Tibial artery (tissue), 4 donors: ENCODE measurements at regions not wholly inside any gene's neighbourhood (a gene's known extent, or its start where the extent isn't known, plus 50 kb on each side); places are given as distances from the start of the nearest gene placed in this dataset.
A peak's percentile ranks its signal among the peaks of the same experiment; 100 is the strongest.

Source experiments
- DNase-seq, 2 donors: peaks; one replicate each; pipeline ENCODE4 v3.0.0-alpha.2; 2019
- H3K27ac ChIP-seq, 2 donors: fragments of 200-600 bp; sonication (generic) in 1 of 2; 1 replicate in 1 of 2; 2 replicates in 1 of 2; pipeline ENCODE4 v1.5.1; 2018 to 2019; ENCODE audit warnings: mild to moderate bottlenecking in 1 of 2
- H3K27me3 ChIP-seq, 2 donors: fragments of 200-600 bp; sonication (generic) in 1 of 2; one replicate each; pipeline versions ENCODE4 v1.5.1 to v1.6.0; 2016 to 2019
- H3K36me3 ChIP-seq, 3 donors: fragments of 200-600 bp; sonication (generic) in 2 of 3; one replicate each; pipeline ENCODE4 v1.5.1; 2016 to 2019; ENCODE audit warnings: mild to moderate bottlenecking in 2 of 3
- H3K4me1 ChIP-seq, 4 donors: fragments of 200-600 bp; sonication (generic) in 2 of 4; 1 replicate in 3 of 4; 2 replicates in 1 of 4; pipeline ENCODE4 v1.5.1; 2016 to 2019
- H3K4me3 ChIP-seq, 2 donors: fragments of 200-600 bp; sonication (generic) in 1 of 2; 1 replicate in 1 of 2; 2 replicates in 1 of 2; pipeline ENCODE4 v1.5.1; 2018 to 2019; ENCODE audit warnings: mild to moderate bottlenecking in 2 of 2
- H3K9me3 ChIP-seq, 3 donors: fragments of 200-600 bp; sonication (generic) in 1 of 3; one replicate each; pipeline ENCODE4 v1.5.1; 2016 to 2019
- intact Hi-C: fragments of 100-400 bp; cut with DNase I; formaldehyde crosslinking; loops from one replicate; pipeline ENCODE4 v1.15.0; 2023; ENCODE audit warnings: low total_unique reads
- TF ChIP-seq, protein P1 (sequence below), 2 experiments: fragments of 200-600 bp in 1 of 2; fragments of 450-650 bp in 1 of 2; IDR thresholded peaks; one replicate each; pipeline ENCODE4 v1.5.1; 2017 to 2019; ENCODE audit warnings: antibody characterized with exemption in 2 of 2, mild to moderate bottlenecking in 1 of 2, moderate library complexity in 1 of 2

GRCh38 chrX:40272776-40273175 lies 175.0 kb upstream of the BCOR start:
- intact Hi-C loops = no loop called here
- DNase-seq = no peak

DNA sequence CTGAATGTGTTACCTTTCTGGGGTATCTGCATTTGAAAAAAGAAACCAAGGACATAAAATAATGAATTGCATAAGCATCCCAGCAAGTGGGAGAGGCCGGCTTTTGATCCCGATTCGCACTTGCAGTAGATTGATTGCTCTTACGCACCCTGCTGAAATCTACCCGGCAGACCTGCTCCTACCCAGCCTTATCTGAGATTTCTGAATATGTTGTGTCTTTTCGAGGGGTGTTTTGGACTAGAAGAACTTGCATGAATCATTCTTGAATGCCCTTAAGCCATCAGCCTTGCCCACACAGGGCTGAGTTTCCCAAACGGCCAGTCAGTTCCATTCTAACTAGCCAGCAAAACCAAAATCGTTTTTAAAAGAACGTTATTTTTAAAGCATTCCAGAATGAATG lies 174.4 kb upstream of the BCOR start:
- Histone ChIP-seq H3K27me3 (no peaks in the 10 kb centered on the region), H3K4me1 (peaks cover 0 to 9% (median 0%) of the 10 kb centered on the region in 4 donors), H3K9me3 (peaks cover 0 to 8% (median 8%) of the 10 kb centered on the region in 3 donors), H3K36me3 (no peaks in the 10 kb centered on the region), H3K27ac (no peak overlapping the region), H3K4me3 (no peak overlapping the region)
- intact Hi-C loops = no loop called here
- TF ChIP-seq, protein P1, sequence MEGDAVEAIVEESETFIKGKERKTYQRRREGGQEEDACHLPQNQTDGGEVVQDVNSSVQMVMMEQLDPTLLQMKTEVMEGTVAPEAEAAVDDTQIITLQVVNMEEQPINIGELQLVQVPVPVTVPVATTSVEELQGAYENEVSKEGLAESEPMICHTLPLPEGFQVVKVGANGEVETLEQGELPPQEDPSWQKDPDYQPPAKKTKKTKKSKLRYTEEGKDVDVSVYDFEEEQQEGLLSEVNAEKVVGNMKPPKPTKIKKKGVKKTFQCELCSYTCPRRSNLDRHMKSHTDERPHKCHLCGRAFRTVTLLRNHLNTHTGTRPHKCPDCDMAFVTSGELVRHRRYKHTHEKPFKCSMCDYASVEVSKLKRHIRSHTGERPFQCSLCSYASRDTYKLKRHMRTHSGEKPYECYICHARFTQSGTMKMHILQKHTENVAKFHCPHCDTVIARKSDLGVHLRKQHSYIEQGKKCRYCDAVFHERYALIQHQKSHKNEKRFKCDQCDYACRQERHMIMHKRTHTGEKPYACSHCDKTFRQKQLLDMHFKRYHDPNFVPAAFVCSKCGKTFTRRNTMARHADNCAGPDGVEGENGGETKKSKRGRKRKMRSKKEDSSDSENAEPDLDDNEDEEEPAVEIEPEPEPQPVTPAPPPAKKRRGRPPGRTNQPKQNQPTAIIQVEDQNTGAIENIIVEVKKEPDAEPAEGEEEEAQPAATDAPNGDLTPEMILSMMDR (IDR thresholded peaks at IDR 0.05) = no peak
- no peak for DNase-seq

More at GRCh38 chrX:40272776-40273175, 175.0 kb upstream of the BCOR start:
- no peaks in the 10 kb centered on the region for H3K36me3 ChIP-seq
- TF ChIP-seq, protein P1 (IDR thresholded peaks at IDR 0.05) = no peak
- H3K4me3 ChIP-seq = no peak overlapping the region
- H3K27me3 ChIP-seq = no peaks in the 10 kb centered on the region
- H3K4me1 ChIP-seq = peaks cover 0 to 3% (median 0%) of the 10 kb centered on the region in 4 donors
- H3K27ac ChIP-seq = no peak overlapping the region
- H3K9me3 ChIP-seq = peaks cover 0 to 8% (median 8%) of the 10 kb centered on the region in 3 donors

DNA sequence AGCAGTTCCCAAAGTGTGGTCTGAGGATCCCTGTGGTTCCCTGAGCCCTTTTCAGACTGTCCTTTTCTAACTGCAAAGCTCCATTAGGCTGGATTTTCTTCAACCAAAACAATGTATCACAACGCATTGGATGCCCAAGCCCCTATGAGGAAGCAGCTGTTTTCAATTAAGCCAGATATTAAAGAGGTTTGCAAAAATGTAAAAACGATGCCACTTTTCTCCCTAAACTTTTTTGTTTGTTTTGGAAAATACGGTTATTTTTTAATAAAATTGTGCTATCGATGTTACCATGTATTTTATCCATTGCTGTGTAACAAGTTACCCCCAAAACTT lies 170.4 kb upstream of the BCOR start:
- intact Hi-C loops = loop anchor here (10.0 kb wide), 1 partner anchor 443 kb away; no protein-coding TSS in a partner anchor
- H3K27me3 ChIP-seq = no peaks in the 10 kb centered on the region
- no peaks in the 10 kb centered on the region for H3K9me3 ChIP-seq
- no peaks in the 10 kb centered on the region for H3K36me3 ChIP-seq
- TF ChIP-seq, protein P1 (IDR thresholded peaks at IDR 0.05) = no peak
- H3K4me1 ChIP-seq = peaks cover 0 to 18% (median under 1%) of the 10 kb centered on the region in 4 donors
- no peak for DNase-seq
- H3K4me3 ChIP-seq = no peak overlapping the region
- peak overlapping the region; percentile 84 to 89 for H3K27ac ChIP-seq

DNA sequence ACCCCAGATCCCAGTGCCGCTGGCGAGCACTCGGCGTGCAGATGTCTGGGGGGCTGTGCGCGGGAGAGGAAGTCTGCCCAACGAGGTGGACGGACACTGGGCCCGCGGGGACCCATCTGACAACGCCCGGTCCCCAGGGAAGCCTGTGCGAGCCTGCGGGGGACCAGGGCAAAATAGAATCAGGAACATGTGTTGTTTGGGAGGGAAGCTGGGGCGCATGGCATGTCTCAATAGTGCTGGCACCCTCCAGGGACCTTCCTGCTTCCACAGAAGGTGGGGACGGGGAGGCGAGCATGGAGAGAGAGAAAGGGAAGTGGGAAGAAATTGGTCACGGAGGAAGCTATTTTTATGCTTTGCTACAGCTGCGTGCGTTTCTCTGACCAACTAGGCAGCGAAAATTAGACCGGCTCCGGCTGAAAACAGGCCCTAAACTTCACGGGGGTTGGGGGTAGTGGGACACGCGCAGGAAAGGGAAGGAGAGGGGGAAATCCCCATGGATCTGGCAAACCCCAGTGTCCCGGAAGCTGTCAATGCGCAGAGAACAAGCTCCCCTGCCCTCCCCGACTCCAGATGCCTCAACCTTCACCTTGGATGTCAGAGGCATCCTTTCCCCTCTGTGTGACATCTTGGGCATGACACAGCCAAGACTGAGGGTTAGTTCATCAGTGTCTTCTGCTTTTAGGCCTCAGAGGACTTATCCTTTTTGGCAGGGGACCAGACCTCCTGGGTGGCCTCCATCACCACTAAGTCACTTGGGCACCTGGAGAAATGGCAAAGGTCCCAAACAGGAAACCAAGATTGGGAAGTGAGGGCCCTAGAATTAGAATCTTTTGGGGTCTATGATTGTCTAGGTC lies 169.8 kb upstream of the BCOR start:
- TF ChIP-seq, protein P1 (IDR thresholded peaks at IDR 0.05) = no peak
- intact Hi-C loops = loop anchor here (10.0 kb wide), 1 partner anchor 443 kb away; no protein-coding TSS in a partner anchor

GRCh38 chrX:40266490-40267333 lies 169.0 kb upstream of the BCOR start:
- peak; percentile 41 to 80 for DNase-seq
- no peaks in the 10 kb centered on the region for H3K36me3 ChIP-seq
- H3K9me3 ChIP-seq = no peaks in the 10 kb centered on the region
- intact Hi-C loops = loop anchor here (10.0 kb wide), 1 partner anchor 442 kb away; no protein-coding TSS in a partner anchor
- H3K4me3 ChIP-seq = peak overlapping the region; percentile 55 to 60
- H3K4me1 ChIP-seq = peaks cover 0 to 32% (median 7%) of the 10 kb centered on the region in 4 donors
- no peaks in the 10 kb centered on the region for H3K27me3 ChIP-seq
- TF ChIP-seq, protein P1 (IDR thresholded peaks at IDR 0.05) = peak; percentile 54 to 63
- H3K27ac ChIP-seq = peak overlapping the region; percentile 84 to 89

More for the DNA sequence above, 169.8 kb upstream of the BCOR start:
- peak; percentile 42 to 76 for DNase-seq
- no peaks in the 10 kb centered on the region for H3K27me3 ChIP-seq
- H3K27ac ChIP-seq = peak overlapping the region; percentile 84 to 89
- H3K4me3 ChIP-seq = peak overlapping the region; percentile 55 to 60
- peaks cover 0 to 24% (median 3%) of the 10 kb centered on the region in 4 donors for H3K4me1 ChIP-seq
- no peaks in the 10 kb centered on the region for H3K36me3 ChIP-seq
- no peaks in the 10 kb centered on the region for H3K9me3 ChIP-seq
